Suprapubic skin (tissue), 3 donors: ENCODE measurements at regions not wholly inside any gene's neighbourhood (a gene's known extent, or its start where the extent isn't known, plus 50 kb on each side); places are given as distances from the start of the nearest gene placed in this dataset.

Experiments
- POLR2AphosphoS5 ChIP-seq, 3 donors: sonication (generic); formaldehyde crosslinking; IDR thresholded peaks; one replicate each; pipeline ENCODE4 v1.6.1; 2017; ENCODE audit warnings: antibody characterized with exemption in 3 of 3
- TF ChIP-seq, protein P1 (sequence below), 2 donors: fragments of 200-600 bp in 1 of 2; fragments of 450-650 bp in 1 of 2; sonication (generic) in 1 of 2; IDR thresholded peaks; one replicate each; pipeline ENCODE4 v1.5.1; 2016 to 2019; ENCODE audit warnings: antibody characterized with exemption in 2 of 2, mild to moderate bottlenecking in 1 of 2, moderate library complexity in 1 of 2

DNA sequence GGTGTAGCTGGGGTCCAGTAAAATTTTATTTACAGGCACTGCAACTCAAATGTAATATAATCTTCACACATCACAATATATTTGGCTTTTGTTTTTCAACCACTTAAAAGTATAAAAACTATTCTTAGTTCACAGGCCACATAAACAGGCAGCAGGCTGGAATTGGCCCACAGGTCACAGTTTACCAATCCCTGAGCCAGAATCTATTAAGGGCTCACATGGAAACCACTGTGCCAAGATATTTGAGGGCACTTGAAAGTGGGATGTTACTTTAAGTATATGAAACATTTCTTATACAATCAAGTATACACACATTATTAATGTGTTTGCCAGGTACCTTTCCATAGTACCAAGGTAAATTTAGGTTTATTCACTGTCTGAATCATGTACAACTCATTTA is 71.9 kb upstream of the PRDX6 start:
- no peak for TF ChIP-seq POLR2AphosphoS5 (IDR thresholded peaks at IDR 0.05)
- TF ChIP-seq, protein P1, sequence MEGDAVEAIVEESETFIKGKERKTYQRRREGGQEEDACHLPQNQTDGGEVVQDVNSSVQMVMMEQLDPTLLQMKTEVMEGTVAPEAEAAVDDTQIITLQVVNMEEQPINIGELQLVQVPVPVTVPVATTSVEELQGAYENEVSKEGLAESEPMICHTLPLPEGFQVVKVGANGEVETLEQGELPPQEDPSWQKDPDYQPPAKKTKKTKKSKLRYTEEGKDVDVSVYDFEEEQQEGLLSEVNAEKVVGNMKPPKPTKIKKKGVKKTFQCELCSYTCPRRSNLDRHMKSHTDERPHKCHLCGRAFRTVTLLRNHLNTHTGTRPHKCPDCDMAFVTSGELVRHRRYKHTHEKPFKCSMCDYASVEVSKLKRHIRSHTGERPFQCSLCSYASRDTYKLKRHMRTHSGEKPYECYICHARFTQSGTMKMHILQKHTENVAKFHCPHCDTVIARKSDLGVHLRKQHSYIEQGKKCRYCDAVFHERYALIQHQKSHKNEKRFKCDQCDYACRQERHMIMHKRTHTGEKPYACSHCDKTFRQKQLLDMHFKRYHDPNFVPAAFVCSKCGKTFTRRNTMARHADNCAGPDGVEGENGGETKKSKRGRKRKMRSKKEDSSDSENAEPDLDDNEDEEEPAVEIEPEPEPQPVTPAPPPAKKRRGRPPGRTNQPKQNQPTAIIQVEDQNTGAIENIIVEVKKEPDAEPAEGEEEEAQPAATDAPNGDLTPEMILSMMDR (IDR thresholded peaks at IDR 0.05) = no peak
